DOHH2 (cell line): ENCODE measurements at regions not wholly inside any gene's neighbourhood (a gene's known extent, or its start where the extent isn't known, plus 50 kb on each side); places are given as distances from the start of the nearest gene placed in this dataset.

Experiments
- H3F3A ChIP-seq: fragments of 200-600 bp; sonication (generic), shearing (Covaris generic); 2 replicates; pipeline ENCODE4 v1.6.0; 2016; ENCODE audit warnings: antibody characterized with exemption, mild to moderate bottlenecking; ENCODE audit not compliant: control insufficient read depth, insufficient read depth
- H3K27ac ChIP-seq: fragments of 200-600 bp; sonication (generic); 2 replicates; pipeline ENCODE4 v1.5.1; 2014; ENCODE audit warnings: low read depth, mild to moderate bottlenecking, low read length, moderate library complexity
- H3K27me3 ChIP-seq: fragments of 200-600 bp; sonication (generic); 2 replicates; pipeline ENCODE4 v1.6.1; 2014; ENCODE audit warnings: mild to moderate bottlenecking, low read length, mixed read lengths; ENCODE audit not compliant: control insufficient read depth
- H3K36me3 ChIP-seq: fragments of 200-600 bp; sonication (generic); 2 replicates; pipeline ENCODE4 v1.6.1; 2014; ENCODE audit warnings: mild to moderate bottlenecking, low read length, moderate library complexity, mixed read lengths; ENCODE audit not compliant: control insufficient read depth
- H3K4me1 ChIP-seq: fragments of 200-600 bp; sonication (generic); 2 replicates; pipeline ENCODE4 v1.6.1; 2014; ENCODE audit warnings: mild to moderate bottlenecking, low read length, mixed read lengths; ENCODE audit not compliant: control insufficient read depth
- H3K4me2 ChIP-seq: fragments of 200-600 bp; sonication (generic); 2 replicates; pipeline ENCODE4 v1.6.0; 2014; ENCODE audit warnings: mild to moderate bottlenecking, low read length, moderate library complexity
- H3K4me3 ChIP-seq: fragments of 200-600 bp; sonication (generic); 2 replicates; pipeline ENCODE4 v1.5.1; 2014; ENCODE audit warnings: mild to moderate bottlenecking, low read length, mixed read lengths
- H3K79me2 ChIP-seq: fragments of 200-600 bp; sonication (generic); 2 replicates; pipeline ENCODE4 v1.6.1; 2014; ENCODE audit warnings: mild to moderate bottlenecking, low read length, mixed read lengths; ENCODE audit not compliant: control insufficient read depth
- H3K9me2 ChIP-seq: fragments of 200-600 bp; sonication (generic); replicated peaks from 2 replicates; pipeline ENCODE4 v1.6.1; 2014; ENCODE audit warnings: mild to moderate bottlenecking, low read length, mixed read lengths; ENCODE audit not compliant: control insufficient read depth
- H3K9me3 ChIP-seq: fragments of 200-600 bp; sonication (generic); 2 replicates; pipeline ENCODE4 v1.6.1; 2014; ENCODE audit warnings: antibody characterized with exemption, low read length, mixed read lengths; ENCODE audit not compliant: control insufficient read depth, insufficient read depth
- H4K20me1 ChIP-seq: fragments of 200-600 bp; sonication (generic); 2 replicates; pipeline ENCODE4 v1.6.0; 2014; ENCODE audit warnings: low read depth, mild to moderate bottlenecking, antibody characterized with exemption, low read length, moderate library complexity; ENCODE audit not compliant: control insufficient read depth, insufficient read depth
- CTCF ChIP-seq: fragments of 200-600 bp; sonication (generic); IDR thresholded peaks from one replicate; pipeline ENCODE4 v1.5.1; 2014; ENCODE audit warnings: antibody characterized with exemption, mild to moderate bottlenecking, low read depth, low read length; ENCODE audit not compliant: poor library complexity, severe bottlenecking
- EZH2phosphoT487 ChIP-seq: fragments of 200-600 bp; sonication (generic); IDR thresholded peaks from 2 replicates; pipeline ENCODE4 v1.6.1; 2017; ENCODE audit warnings: borderline replicate concordance, mild to moderate bottlenecking, antibody characterized with exemption, low read length, moderate library complexity, mixed read lengths

GRCh38 chr12:39061576-39061975, 156.2 kb upstream of the CPNE8 start:
- no peaks in the 10 kb centered on the region for H3K4me1 ChIP-seq
- TF ChIP-seq CTCF (no peak), EZH2phosphoT487 (no peak)
- H3F3A ChIP-seq, result no peaks in the 10 kb centered on the region

GRCh38 chr12:39048395-39048794, 143.0 kb upstream of the CPNE8 start:
- no peaks in the 10 kb centered on the region for H3K4me1 ChIP-seq
- no peak overlapping the region for H3K4me2 ChIP-seq
- TF ChIP-seq EZH2phosphoT487, result no peak
- TF ChIP-seq CTCF, result no peak
- no peaks in the 10 kb centered on the region for H3K27me3 ChIP-seq
- H3K79me2 ChIP-seq, result no peaks in the 10 kb centered on the region
- no peaks in the 10 kb centered on the region for H4K20me1 ChIP-seq
- no peaks in the 10 kb centered on the region for H3F3A ChIP-seq
- H3K36me3 ChIP-seq, result no peaks in the 10 kb centered on the region
- no peak overlapping the region for H3K4me3 ChIP-seq
- no peak overlapping the region for H3K27ac ChIP-seq
- no peaks in the 10 kb centered on the region for H3K9me3 ChIP-seq
- no peaks in the 10 kb centered on the region for H3K9me2 ChIP-seq

More at GRCh38 chr12:39061576-39061975, 156.2 kb upstream of the CPNE8 start:
- no peaks in the 10 kb centered on the region for H3K36me3 ChIP-seq
- no peaks in the 10 kb centered on the region for H3K9me3 ChIP-seq
- H3K4me3 ChIP-seq, result no peak overlapping the region
- no peaks in the 10 kb centered on the region for H3K27me3 ChIP-seq
- no peaks in the 10 kb centered on the region for H4K20me1 ChIP-seq
- H3K9me2 ChIP-seq, result no peaks in the 10 kb centered on the region
- no peaks in the 10 kb centered on the region for H3K79me2 ChIP-seq
- H3K4me2 ChIP-seq, result no peak overlapping the region
- H3K27ac ChIP-seq, result no peak overlapping the region

GRCh38 chr12:39047539-39048262, 142.3 kb upstream of the CPNE8 start:
- H3F3A ChIP-seq, result no peaks in the 10 kb centered on the region
- no peak overlapping the region for H3K4me2 ChIP-seq
- H3K4me1 ChIP-seq, result no peaks in the 10 kb centered on the region
- H3K79me2 ChIP-seq, result no peaks in the 10 kb centered on the region
- H3K36me3 ChIP-seq, result no peaks in the 10 kb centered on the region
- no peaks in the 10 kb centered on the region for H3K27me3 ChIP-seq
- no peaks in the 10 kb centered on the region for H3K9me2 ChIP-seq
- no peak for TF ChIP-seq CTCF
- no peak for TF ChIP-seq EZH2phosphoT487
- H3K9me3 ChIP-seq, result no peaks in the 10 kb centered on the region
- no peaks in the 10 kb centered on the region for H4K20me1 ChIP-seq
- H3K4me3 ChIP-seq, result no peak overlapping the region
- H3K27ac ChIP-seq, result no peak overlapping the region
